HEK293 (cell line): ENCODE measurements at regions not wholly inside any gene's neighbourhood (a gene's known extent, or its start where the extent isn't known, plus 50 kb on each side); places are given as distances from the start of the nearest gene placed in this dataset.

Experiments
- CTCF ChIA-PET: fragments of 350-600 bp; formaldehyde crosslinking; extraction: SDS; loops from one replicate; lab custom pipeline; 2021; ENCODE audit warnings: antibody characterized with exemption; lab: Yijun Ruan, JAX
- POLR2A ChIA-PET: fragments of 300-600 bp; formaldehyde crosslinking; extraction: SDS; loops from one replicate; lab custom pipeline; 2020; ENCODE audit warnings: antibody characterized with exemption, inconsistent platforms; lab: Yijun Ruan, JAX
- H3K27ac ChIP-seq: fragments of 200-500 bp; sonication (Bioruptor generic); 2 replicates; pipeline ENCODE4 v1.5.1; 2014; ENCODE audit warnings: low read depth, low read length, control low read depth, inconsistent platforms; ENCODE audit errors: extremely low read depth
- H3K36me3 ChIP-seq, 2 experiments: fragments of 200-500 bp in 1 of 2; sonication (Bioruptor generic) in 1 of 2; 1 replicate in 1 of 2; 2 replicates in 1 of 2; pipeline ENCODE4 v1.5.1; 2014 to 2017; ENCODE audit warnings: inconsistent platforms in 2 of 2, low read length in 2 of 2; ENCODE audit not compliant: control insufficient read depth in 2 of 2, insufficient read depth in 1 of 2
- H3K4me1 ChIP-seq: fragments of 200-500 bp; sonication (Bioruptor generic); 2 replicates; pipeline ENCODE4 v1.5.1; 2014; ENCODE audit warnings: mild to moderate bottlenecking, low read length, inconsistent platforms; ENCODE audit not compliant: control insufficient read depth, insufficient read depth
- H3K4me3 ChIP-seq: 2 replicates; pipeline ENCODE4 v1.5.1; 2011; ENCODE audit warnings: low read depth, mild to moderate bottlenecking, control low read depth, low read length, moderate library complexity
- H3K9me3 ChIP-seq: fragments of 200-500 bp; sonication (Bioruptor generic); 2 replicates; pipeline ENCODE4 v1.5.1; 2014; ENCODE audit warnings: low read depth, low read length, inconsistent platforms; ENCODE audit not compliant: control insufficient read depth, insufficient read depth
- BCL11B ChIP-seq: fragments of 450-650 bp; formaldehyde crosslinking; IDR thresholded peaks from 2 replicates; pipeline ENCODE4 v1.5.1; 2016; ENCODE audit warnings: low read depth, missing biosample characterization, missing genetic modification characterization
- GLI4 ChIP-seq: fragments of 450-650 bp; formaldehyde crosslinking; IDR thresholded peaks from 2 replicates; pipeline ENCODE4 v1.5.1; 2016; ENCODE audit warnings: missing biosample characterization, missing genetic modification characterization
- MYNN ChIP-seq: fragments of 450-650 bp; formaldehyde crosslinking; IDR thresholded peaks from 2 replicates; pipeline ENCODE4 v1.5.1; 2016; ENCODE audit warnings: missing biosample characterization, missing genetic modification characterization, borderline replicate concordance
- SP7 ChIP-seq: fragments of 450-650 bp; formaldehyde crosslinking; IDR thresholded peaks from 2 replicates; pipeline ENCODE4 v1.5.1; 2016; ENCODE audit warnings: missing biosample characterization, missing genetic modification characterization
- ZFP3 ChIP-seq: fragments of 450-650 bp; formaldehyde crosslinking; IDR thresholded peaks from 2 replicates; pipeline ENCODE4 v1.5.1; 2016; ENCODE audit warnings: low read depth, missing biosample characterization, missing genetic modification characterization
- ZNF16 ChIP-seq: fragments of 450-650 bp; formaldehyde crosslinking; IDR thresholded peaks from 2 replicates; pipeline ENCODE4 v1.5.1; 2016; ENCODE audit warnings: low read depth, missing biosample characterization, missing genetic modification characterization
- ZNF184 ChIP-seq: fragments of 450-650 bp; IDR thresholded peaks from 2 replicates; pipeline ENCODE4 v1.5.1; 2018; ENCODE audit warnings: missing biosample characterization, mild to moderate bottlenecking, missing genetic modification characterization
- ZNF223 ChIP-seq: fragments of 450-650 bp; formaldehyde crosslinking; IDR thresholded peaks from 2 replicates; pipeline ENCODE4 v1.5.1; 2016; ENCODE audit warnings: missing biosample characterization, missing genetic modification characterization
- ZNF585B ChIP-seq: fragments of 450-650 bp; formaldehyde crosslinking; IDR thresholded peaks from 2 replicates; pipeline ENCODE4 v1.5.1; 2016; ENCODE audit warnings: missing biosample characterization, missing genetic modification characterization
- ZNF664 ChIP-seq: fragments of 450-650 bp; formaldehyde crosslinking; IDR thresholded peaks from 2 replicates; pipeline ENCODE4 v1.5.1; 2016; ENCODE audit warnings: missing biosample characterization, missing genetic modification characterization
- ZNF707 ChIP-seq: fragments of 450-650 bp; formaldehyde crosslinking; IDR thresholded peaks from 2 replicates; pipeline ENCODE4 v1.5.1; 2016; ENCODE audit warnings: missing biosample characterization, missing genetic modification characterization
- TF ChIP-seq, protein P1 (sequence below): fragments of 450-650 bp; formaldehyde crosslinking; IDR thresholded peaks from 2 replicates; pipeline ENCODE4 v1.5.1; 2016; ENCODE audit warnings: missing biosample characterization, missing genetic modification characterization
- TF ChIP-seq, protein P2 (sequence below): fragments of 450-650 bp; formaldehyde crosslinking; IDR thresholded peaks from 2 replicates; pipeline ENCODE4 v1.5.1; 2016; ENCODE audit warnings: missing biosample characterization, missing genetic modification characterization
- TF ChIP-seq, protein P3 (sequence below): fragments of 450-650 bp; formaldehyde crosslinking; IDR thresholded peaks from 2 replicates; pipeline ENCODE4 v1.5.1; 2016; ENCODE audit warnings: missing biosample characterization, missing genetic modification characterization, low read depth
- TF ChIP-seq, protein P4 (sequence below): fragments of 450-650 bp; formaldehyde crosslinking; IDR thresholded peaks from 2 replicates; pipeline ENCODE4 v1.5.1; 2017; ENCODE audit warnings: missing biosample characterization, missing genetic modification characterization

DNA sequence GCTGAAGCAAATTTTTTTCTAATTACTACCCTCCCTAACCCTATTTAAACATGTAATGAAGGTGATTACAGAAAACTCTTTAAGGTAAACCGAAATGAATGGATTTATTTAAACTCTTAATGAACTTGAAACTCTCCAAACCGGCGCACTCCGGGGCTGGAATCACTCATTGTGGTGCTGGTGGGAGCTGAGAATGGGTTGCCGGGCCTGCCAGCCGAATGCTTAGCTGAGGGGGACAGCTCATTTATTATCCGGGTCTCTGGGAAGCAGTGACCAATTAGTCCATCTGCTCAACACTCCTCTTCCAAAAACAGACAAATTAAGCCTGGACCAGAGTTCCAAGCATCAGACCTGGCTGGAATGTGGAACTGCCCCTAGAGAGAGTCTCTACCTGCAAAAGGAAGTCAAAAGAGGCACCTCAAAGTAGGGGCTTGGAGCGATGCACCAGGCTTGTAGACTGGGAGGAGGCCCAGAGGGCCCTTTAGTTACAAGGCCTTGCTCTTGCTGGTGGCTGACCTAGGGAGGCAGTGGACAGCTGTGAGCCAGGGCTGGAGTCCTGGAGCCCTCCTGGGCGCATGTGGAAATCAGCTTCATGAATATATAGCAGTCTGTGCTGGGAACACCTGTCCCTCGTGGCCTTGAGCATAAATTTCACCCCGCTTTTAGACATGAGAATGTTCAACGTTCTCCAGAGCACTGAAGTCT is 320.7 kb downstream of the AJAP1 start:
- Histone ChIP-seq H3K4me3 (no peak overlapping the region), H3K4me1 (no peaks in the 10 kb centered on the region), H3K9me3 (no peaks in the 10 kb centered on the region), H3K27ac (no peak overlapping the region)
- POLR2A ChIA-PET = no interaction called here
- CTCF ChIA-PET = interaction anchor here (0.6 kb wide), 1 partner anchor 9 kb away, joined by 3 read pairs; no protein-coding TSS in a partner anchor
- no peak for TF ChIP-seq MYNN (tag by site-specific recombination)
- TF ChIP-seq BCL11B (tag by site-specific recombination) = no peak
- TF ChIP-seq ZNF16 (tag by site-specific recombination) = no peak
- no peak for TF ChIP-seq ZFP3 (tag by site-specific recombination)
- no peak for TF ChIP-seq ZNF184 (tag by site-specific recombination)
- no peak for TF ChIP-seq ZNF707 (tag by site-specific recombination)
- TF ChIP-seq, all 188 proteins: peak for 0
- H3K36me3 ChIP-seq = no peaks in the 10 kb centered on the region

DNA sequence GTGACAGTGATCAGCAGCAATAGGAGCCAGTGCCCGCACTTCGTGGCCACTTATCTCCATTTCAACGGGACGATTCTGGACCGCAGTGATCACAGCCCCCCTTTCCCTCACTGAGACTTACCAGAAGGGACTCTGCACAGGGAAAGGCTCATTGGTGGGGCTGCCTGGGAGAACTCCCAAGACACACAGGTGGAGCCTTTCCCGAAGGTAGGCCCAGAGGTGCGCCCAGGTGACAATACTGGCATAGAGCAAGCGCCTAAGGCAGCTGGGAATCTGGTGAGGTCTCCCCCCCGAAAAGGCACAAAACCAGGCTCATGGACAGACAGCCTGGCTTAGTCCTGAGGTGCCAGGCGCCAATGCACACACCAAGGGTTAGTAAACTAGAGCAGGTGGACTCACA is 318.9 kb downstream of the AJAP1 start:
- H3K36me3 ChIP-seq = no peaks in the 10 kb centered on the region
- CTCF ChIA-PET = no interaction called here
- no peaks in the 10 kb centered on the region for H3K4me1 ChIP-seq
- H3K9me3 ChIP-seq = no peaks in the 10 kb centered on the region
- POLR2A ChIA-PET = no interaction called here
- H3K27ac ChIP-seq = no peak overlapping the region
- TF ChIP-seq, protein P1, sequence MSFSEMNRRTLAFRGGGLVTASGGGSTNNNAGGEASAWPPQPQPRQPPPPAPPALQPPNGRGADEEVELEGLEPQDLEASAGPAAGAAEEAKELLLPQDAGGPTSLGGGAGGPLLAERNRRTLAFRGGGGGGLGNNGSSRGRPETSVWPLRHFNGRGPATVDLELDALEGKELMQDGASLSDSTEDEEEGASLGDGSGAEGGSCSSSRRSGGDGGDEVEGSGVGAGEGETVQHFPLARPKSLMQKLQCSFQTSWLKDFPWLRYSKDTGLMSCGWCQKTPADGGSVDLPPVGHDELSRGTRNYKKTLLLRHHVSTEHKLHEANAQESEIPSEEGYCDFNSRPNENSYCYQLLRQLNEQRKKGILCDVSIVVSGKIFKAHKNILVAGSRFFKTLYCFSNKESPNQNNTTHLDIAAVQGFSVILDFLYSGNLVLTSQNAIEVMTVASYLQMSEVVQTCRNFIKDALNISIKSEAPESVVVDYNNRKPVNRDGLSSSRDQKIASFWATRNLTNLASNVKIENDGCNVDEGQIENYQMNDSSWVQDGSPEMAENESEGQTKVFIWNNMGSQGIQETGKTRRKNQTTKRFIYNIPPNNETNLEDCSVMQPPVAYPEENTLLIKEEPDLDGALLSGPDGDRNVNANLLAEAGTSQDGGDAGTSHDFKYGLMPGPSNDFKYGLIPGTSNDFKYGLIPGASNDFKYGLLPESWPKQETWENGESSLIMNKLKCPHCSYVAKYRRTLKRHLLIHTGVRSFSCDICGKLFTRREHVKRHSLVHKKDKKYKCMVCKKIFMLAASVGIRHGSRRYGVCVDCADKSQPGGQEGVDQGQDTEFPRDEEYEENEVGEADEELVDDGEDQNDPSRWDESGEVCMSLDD (tag by site-specific recombination) = no peak
- TF ChIP-seq ZNF223 (tag by site-specific recombination) (no peak), SP7 (tag by site-specific recombination) (no peak), ZNF585B (tag by site-specific recombination) (no peak), GLI4 (tag by site-specific recombination) (no peak), ZNF664 (tag by site-specific recombination) (no peak)
- TF ChIP-seq, protein P2, sequence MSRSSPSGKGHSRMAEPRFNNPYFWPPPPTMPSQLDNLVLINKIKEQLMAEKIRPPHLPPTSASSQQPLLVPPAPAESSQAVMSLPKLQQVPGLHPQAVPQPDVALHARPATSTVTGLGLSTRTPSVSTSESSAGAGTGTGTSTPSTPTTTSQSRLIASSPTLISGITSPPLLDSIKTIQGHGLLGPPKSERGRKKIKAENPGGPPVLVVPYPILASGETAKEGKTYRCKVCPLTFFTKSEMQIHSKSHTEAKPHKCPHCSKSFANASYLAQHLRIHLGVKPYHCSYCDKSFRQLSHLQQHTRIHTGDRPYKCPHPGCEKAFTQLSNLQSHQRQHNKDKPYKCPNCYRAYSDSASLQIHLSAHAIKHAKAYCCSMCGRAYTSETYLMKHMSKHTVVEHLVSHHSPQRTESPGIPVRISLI (tag by site-specific recombination) = no peak
- TF ChIP-seq, protein P3, sequence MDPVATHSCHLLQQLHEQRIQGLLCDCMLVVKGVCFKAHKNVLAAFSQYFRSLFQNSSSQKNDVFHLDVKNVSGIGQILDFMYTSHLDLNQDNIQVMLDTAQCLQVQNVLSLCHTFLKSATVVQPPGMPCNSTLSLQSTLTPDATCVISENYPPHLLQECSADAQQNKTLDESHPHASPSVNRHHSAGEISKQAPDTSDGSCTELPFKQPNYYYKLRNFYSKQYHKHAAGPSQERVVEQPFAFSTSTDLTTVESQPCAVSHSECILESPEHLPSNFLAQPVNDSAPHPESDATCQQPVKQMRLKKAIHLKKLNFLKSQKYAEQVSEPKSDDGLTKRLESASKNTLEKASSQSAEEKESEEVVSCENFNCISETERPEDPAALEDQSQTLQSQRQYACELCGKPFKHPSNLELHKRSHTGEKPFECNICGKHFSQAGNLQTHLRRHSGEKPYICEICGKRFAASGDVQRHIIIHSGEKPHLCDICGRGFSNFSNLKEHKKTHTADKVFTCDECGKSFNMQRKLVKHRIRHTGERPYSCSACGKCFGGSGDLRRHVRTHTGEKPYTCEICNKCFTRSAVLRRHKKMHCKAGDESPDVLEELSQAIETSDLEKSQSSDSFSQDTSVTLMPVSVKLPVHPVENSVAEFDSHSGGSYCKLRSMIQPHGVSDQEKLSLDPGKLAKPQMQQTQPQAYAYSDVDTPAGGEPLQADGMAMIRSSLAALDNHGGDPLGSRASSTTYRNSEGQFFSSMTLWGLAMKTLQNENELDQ (tag by site-specific recombination) = no peak
- TF ChIP-seq, protein P4, sequence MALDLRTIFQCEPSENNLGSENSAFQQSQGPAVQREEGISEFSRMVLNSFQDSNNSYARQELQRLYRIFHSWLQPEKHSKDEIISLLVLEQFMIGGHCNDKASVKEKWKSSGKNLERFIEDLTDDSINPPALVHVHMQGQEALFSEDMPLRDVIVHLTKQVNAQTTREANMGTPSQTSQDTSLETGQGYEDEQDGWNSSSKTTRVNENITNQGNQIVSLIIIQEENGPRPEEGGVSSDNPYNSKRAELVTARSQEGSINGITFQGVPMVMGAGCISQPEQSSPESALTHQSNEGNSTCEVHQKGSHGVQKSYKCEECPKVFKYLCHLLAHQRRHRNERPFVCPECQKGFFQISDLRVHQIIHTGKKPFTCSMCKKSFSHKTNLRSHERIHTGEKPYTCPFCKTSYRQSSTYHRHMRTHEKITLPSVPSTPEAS (tag by site-specific recombination) = no peak
- no peak overlapping the region for H3K4me3 ChIP-seq
